Activated naive CD4-positive, alpha-beta T cell (primary cell): ENCODE measurements at regions not wholly inside any gene's neighbourhood (a gene's known extent, or its start where the extent isn't known, plus 50 kb on each side); places are given as distances from the start of the nearest gene placed in this dataset.
"Not testable (repeated sequence)": the region's sequence is repeated elsewhere in the genome, so short reads cannot be mapped to it uniquely, and the experiment has no call there.

Experiments
- DNase-seq, 4 experiments: peaks; one replicate each; lab custom pipeline; 2025; lab: John Stamatoyannopoulos, UW

DNA sequence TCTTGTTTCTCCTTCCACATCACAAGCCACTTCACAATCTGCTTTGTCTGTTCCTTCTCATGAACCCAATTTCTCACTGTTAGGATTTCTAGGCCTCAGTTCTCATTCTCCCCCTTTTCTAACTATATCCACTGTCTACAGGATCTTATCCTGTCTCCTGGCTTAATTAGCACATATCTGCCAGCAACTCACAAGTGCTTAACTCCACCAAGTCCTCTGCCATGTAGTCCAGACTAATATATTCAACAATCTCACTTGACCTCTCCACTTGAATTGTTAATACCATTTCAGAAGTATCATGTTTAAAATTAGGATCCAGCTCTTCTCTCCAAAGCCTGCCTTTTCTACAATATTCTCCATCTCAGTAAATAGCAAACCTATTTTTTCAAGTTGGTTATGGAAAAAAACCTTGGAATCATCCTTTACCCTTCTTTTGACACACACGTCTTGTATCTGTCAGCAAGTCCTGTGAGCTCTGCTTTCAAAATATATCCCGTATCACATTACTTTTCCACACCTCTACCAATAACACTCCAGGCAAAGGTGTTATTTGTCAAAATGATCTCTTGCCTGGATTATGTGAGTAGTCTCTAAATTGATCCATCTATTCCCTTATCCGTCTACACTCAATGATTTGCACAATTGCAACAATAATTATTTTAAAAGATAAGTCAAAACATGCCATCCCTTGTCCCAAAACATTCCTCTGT lies 127.2 kb upstream of the SLIT2 start:
- no peak for DNase-seq

DNA sequence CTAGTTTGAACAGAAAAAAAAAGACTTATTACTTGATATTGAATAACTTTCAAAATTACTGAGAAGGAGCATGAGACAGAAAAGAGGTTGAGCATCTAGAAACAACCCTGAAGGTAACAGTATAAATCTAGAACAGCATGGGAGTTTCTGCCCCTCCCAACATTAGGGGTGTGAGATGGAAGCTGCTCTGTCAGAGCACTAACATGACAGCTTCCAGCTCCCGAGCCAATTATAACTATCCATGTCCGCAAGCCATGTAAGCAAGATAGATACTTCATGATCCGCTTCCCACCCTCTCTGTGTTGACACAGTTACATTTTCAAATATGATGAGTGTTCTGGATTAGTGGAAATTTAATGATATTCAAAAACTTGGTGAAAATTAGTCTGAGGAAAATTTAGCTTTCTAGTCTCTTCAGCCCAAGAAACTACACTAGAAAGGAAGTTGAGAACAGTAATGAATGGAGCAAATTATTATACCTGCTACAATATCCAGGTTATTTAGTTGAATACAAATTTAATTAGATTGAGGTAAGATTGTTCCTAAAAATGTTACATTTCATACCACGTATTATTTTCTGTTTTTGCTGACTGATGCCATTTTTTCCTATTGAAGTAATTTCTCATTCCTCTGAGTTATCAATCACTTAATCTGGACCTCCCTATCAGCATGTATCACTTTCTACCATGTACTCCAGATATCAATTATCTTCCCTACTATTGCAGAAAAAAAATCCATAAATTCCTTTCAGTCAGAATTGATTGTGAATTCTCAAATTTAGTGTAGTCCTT lies 129.3 kb upstream of the SLIT2 start:
- DNase-seq: no peak

DNA sequence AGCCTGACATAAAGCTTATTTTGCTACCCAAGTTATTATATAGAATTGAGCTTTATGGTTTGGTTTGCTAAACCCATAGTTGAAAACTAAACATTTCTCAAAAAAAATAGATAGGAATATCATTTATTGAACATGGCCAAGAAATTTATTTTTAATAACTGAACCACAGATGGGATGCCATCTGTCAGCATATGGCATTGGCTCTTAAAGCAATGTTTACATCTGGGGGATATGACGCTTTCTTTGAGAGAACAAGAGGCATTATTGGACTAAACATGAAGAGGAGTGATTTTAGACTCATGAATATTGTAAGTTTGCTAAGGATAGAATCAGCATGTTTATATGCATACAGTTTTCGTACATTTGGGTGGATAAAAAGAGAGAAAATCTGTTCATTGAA lies 132.6 kb upstream of the SLIT2 start:
- DNase-seq: no peak

DNA sequence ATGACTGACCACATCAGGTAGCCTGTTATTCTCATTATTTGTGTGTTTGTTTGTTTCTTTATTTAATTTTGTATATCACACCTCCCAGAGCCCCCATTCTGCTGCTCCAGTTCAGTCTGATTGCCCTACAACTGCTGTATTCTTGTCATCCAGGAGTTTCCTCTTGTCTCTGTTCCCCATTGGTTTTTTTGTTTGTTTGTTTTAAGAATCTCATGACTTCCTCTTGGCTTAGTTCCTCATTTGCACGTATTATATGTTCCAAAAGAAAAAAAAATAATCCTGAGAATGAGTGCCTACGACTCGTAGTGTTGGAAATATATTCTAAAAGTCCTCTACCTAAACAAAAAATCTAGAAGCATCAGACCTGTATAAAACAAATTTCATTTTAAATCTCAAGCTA lies 142.3 kb upstream of the SLIT2 start:
- no peak for DNase-seq

DNA sequence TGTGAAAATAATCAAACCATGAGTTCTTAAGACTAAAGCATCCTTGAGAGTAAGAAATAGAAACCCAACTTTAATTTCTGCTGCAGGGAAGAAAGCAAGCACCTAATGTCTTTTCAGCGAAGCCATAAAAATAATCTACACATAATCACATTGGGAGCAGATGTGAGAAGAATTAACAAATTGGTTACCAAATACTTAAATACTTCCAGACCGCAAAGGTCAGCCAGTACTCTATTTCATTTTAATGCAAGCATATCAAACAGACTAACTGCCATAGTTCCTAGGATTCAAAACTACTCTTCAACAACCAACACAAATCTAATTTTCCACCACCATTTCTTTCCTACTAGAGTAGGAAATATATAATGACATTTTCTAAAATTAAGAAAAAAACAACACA lies 144.8 kb upstream of the SLIT2 start:
- no peak for DNase-seq

DNA sequence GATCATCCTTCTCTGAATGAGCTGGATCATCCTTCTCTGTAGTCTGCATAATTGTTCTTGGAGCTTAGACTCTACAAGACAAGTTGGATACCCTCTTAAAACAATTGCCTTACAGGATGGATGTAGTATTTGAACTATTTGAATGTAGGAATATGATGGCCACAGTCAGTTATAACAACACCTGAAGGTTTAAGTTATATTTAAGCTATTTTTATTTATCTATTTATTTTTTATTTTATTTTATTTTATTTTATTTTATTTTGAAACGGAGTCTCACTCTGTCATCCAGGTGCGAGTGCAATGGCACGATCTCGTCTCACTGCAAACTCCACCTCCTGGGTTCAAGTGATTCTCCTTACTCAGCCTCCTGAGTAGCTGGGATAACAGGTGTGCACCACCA lies 149.9 kb upstream of the SLIT2 start:
- DNase-seq: no peak

DNA sequence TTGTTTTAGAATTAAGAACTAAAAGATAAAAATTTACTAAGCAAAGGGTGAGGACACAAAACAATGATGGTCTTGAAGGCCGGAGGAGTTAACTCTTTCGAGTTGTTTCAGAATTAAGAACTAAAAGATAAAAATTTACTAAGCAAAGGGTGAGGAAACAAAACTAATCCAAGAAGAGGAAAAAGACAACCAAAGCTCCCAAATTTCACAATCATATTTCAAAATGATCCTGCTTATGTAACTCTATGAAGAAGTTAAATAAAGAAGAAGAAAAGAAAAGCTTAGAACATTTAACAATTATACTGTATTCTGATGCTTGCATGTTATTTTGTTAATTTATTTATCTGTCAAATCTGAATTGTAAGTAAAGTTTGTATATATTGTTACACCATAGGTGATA lies 154.8 kb upstream of the SLIT2 start:
- DNase-seq: no peak

DNA sequence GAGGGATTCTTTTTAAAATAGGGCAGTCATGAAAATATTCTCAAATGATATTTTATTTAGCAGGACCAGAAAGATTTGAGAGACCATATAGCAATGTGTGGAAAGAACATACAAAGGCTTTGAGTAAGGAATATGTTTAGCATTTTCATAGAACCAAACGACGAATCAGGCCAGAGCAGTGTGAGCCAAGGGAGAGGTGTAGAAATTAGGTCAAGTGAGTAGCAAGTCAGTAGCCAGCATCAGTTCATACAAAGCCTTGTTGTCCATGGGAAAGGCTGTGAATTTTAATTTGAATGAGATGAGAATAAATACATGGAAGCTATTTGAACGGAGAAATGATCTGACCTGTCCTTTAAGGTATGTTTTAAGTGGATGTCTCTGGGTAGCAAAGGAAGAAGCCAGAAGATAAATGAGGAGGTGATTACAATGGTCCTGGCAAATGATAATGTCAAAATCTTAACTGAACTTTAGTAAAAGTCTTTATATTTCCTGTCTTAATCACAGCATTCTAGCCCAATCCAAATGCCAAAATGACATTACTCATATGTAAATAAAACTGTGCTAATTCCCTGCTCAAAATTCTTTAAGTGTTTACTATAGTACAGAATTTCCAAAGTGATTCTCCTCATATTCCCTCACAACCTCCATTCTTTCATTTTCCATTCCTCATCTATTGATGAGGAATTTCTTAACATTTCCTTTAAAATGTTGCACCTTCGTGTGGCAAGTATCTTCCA lies 155.7 kb upstream of the SLIT2 start:
- DNase-seq: no peak

DNA sequence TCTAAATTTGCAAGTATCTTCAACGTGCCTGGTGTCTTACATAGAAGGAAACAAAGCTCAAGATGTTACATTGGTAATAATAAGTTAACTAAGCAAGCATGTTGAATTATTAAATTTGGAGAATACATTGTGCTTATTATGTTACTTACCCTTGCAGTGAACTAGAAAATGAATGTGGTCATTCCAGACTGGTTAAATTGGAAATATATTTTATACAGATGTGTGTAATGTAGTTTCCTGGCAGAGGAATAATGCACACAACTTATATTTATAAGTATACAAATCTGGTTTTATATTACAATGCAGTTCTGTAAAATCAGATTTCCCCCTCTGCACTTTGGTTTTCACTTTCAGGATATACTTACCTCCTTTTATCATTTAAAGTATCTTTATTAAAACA lies 159.9 kb upstream of the SLIT2 start:
- no peak for DNase-seq

DNA sequence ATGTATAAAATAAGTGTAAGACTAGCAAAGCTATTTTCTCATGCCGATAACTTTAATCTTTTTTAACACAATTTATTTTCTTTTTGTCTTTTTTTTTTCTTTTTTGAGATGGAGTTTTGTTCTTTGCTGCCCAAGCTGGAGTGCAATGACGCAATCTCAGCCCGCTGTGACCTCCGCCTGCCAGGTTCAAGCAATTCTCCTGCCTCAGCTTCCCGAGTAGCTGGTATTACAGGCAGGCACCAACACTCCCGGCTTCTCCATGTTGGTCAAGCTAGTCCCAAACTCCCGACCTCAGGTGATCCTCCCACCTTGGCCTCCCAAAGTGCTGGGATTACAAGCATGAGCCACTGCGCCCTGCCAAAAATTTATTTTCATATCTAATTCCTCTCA lies 164.2 kb upstream of the SLIT2 start:
- DNase-seq: no peak

DNA sequence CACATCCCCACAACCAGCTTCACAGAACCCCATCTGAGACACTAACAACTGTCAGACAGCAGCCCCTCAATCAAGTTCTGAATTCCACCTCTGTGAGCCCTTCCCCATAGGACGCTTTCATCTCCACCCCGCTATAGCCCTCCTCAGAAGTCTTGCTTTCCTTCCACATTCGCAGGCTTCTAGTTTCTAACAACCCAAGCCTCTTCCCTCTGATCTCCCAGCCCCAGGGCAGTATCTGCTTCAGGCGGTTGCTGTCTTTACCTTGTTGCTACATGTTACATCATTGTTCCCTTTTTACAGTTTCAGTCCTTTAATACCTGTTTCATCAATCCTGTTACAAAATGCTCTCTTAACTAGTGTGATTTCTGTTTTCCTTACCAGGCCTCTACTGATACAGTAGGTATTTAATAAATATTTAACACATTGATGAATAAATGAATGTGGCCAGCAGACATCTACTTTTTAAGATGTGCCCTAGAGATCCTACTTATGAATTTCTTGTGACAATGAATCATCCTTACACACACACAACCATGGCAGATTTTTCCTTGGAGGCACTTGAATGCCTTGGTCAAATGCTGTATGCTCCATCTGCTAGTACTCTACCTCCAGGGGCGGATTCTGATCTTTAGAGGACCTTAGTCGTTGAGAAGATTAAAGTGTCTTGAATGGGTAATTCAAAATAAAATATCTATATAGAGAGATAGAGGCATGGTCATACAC lies 164.7 kb upstream of the SLIT2 start:
- DNase-seq: no peak

DNA sequence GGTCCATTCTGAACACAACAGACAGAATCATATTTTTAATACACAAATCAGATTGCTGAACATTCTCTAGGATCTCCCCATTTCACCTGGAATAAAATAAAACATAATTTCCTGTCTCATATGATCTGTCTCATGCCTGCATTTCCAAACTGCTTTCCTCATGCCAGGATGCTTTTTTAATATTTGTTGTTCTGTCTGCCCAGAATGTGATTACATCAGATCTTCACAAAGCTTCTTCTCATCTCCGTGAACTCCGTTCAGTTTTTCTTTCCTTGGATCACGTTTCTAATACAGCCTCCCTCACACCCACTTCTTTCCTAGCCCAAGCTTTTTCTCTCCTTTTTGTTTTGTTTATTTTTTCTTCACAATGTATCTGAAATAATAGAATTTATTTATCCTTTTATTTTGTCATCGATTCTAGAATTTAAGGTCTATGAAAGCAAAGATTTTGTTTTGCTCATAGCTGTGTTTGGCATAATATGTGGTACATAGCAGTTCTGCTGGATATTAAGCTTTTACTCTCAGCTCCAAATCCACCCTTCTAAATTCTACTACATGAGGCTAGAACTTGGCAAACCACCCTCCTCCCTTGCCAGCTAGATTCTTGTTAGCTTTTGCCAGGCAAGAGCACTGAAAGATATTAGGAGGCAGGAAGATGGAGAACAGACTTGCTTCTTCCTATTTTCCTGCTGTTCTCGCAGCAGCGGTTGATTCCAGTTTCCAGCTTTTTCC lies 165.5 kb upstream of the SLIT2 start:
- DNase-seq: no peak

DNA sequence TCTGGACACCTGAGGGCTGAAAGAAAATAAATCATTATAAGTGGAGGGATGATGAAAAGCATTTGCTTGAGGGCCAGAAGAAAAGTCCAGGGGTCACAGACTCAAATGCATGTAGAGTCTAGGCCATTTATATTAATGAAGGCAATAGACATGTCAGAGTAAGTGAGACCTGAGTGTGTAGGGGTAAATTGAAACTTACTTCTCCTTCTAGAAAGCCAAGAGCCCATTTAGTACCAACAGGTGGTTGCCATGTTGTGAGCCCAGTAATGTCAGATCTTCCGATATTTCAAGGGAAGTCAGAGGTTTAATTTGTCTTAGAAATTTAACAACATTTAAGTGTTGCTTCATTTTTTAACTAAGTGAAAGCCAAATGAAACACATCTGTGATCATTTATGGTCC lies 166.1 kb upstream of the SLIT2 start:
- DNase-seq: no peak

DNA sequence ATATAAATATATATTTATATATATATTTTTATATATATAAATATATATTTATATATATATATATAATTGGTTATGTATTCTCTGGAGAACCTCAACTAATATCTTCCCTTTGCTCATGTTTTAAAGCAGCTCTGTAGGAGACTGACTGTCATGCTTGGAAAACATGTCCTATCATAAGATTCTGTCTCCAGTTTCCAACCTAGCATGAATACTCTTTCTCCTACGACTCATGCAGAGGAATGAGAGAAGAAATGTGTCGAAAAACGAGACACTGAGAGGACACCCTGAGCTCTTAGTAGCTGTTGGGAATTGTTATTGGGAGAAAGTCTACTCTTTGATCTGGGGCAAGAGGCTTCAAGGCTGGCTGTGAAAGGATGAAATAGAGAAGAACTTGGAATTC lies 166.5 kb upstream of the SLIT2 start:
- no peak for DNase-seq

DNA sequence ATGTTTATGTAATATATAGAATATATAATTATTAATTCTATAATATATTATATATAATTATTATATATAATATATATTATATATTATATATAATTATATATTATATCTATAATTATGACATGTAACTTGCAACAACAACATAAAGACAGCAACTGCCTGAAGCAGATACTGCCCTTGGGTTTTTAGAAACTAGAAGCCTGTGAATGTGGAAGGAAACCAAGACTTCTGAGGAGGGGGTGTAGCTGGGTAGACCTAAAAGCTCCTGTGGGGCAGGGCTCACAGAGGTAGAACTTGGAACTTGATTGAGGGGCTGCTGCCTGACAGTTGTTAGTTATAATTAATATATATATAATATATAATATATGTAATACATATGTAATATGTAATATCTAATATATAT lies 167.2 kb upstream of the SLIT2 start:
- no peak for DNase-seq

DNA sequence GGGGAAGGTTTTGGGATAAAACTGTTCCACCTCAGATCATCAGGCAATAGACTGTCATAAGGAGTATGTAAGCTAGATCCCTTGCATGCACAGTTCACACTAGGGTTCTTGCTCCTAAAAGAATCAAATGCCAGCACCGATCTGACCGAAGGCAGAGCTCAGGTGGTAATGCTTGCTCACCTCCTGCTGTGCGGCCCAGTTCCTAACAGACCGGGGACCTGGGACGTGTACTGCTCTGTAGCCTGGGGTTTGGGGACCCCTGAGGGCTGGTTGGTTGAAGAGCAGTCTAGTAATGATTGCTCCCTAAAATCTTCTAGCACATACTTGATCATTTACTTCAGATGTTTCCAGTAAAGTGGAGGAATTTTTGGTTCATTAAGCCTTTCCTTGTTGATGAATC lies 173.1 kb upstream of the SLIT2 start:
- no peak for DNase-seq

DNA sequence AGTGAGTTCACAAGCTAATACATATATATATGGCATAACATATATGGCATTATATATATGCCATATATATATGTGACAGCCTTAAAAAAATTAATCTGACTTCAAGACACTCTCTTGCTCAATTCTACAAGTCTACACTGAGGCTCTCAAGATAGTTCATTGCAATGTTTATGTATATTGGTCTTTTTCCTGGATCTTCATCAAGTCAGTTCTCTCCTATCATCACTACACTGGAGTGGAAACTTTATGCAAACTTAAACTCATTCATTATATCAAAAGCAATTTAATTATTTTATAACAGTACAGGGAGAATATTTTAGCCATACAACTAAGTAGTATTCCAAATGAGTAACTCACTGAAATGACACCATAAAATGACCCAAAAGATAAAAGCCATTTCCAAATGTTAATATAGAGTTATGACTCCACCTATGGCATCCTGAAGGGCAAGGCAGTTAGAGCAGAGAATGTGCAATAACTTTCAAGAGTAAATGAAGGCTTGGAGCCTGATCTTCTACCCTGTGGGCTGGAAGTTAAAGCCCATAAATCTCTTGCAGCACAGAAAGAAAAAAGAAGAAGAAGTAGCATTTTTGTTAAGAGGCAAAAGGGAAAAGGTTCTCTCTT lies 176.3 kb upstream of the SLIT2 start:
- DNase-seq: no peak

DNA sequence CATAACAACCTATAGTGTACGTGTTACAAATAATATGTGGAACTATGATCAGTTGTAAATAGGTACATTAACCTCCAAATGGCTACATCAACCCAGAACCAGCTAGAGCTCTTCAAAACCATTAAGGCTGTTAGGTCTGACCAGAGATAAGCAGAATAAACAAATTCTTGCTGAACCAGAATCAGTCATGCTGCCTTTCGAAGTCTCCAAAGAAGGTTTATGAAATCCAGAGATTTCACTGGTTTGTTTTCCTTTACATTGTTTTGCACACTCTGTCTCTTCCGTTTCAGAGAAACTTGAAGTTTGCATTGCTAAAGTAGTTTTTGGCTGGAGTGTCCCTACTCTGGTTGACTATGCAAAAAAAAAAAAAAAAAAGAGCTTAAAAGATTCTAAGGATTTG lies 177.3 kb upstream of the SLIT2 start:
- DNase-seq: no peak

DNA sequence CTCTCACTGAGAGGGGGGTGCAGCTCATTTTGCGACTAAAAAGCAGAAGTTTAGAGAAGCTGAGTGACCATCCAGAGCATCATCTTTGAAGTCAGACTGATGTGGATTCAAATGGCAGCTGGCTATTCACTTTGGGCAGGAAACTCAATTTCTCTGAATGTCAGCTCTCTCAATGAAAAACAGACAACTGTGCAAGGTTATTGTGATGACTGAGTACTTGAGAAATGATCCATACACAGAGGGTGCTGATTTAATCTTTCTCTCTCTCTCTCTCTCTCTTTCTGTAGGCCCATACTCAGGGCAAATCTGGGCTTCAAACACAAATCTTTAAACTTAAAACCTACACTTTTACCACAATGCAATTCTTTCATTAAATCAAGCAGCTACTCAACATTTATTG lies 185.8 kb upstream of the SLIT2 start:
- DNase-seq: no peak

DNA sequence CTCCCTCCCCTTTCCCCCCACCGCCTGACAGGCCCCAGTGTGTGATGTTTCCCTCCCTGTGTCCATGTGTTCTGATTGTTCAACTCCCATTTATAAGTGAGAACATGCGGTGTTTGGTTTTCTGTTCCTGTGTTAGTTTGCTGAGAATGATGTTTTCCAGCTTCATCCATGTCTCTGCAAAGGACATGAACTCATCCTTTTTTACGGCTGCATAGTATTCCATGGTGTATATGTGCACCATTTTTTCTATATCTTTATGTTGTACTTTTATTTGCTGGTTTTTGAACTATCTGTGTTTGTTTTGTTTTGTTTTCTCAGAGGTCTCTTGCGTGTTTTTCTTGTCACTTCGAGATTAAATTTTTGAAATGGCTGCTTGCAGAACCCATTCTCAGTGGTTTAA lies 188.8 kb upstream of the SLIT2 start:
- not testable (repeated sequence) for DNase-seq

DNA sequence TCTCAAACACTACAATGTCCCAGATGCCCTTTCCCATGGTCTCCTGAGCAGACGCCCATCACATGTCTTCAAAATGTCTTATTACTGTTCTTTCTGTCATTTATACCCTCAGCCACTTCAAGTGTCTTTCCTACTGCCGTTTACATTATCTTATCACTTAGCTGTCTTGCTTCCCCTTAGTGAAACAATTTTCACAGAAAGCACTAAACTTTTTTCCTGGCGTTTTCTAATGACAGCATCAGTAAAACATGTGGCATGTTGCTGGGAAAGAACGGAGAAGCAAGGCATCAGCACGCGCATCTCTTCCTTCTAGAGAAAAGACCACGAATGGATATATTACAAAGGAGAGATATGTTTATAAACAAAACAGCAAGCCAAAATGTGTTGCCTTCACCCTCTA lies 189.7 kb upstream of the SLIT2 start:
- no peak for DNase-seq
